Gastrocnemius medialis (tissue), 4 donors: ENCODE measurements at regions not wholly inside any gene's neighbourhood (a gene's known extent, or its start where the extent isn't known, plus 50 kb on each side); places are given as distances from the start of the nearest gene placed in this dataset.

Experiments used
- ATAC-seq, 2 donors: fragments of 150-250 bp; one replicate each; pipeline ENCODE4 v1.9.1; 2016
- DNase-seq, 2 donors: peaks; one replicate each; pipeline ENCODE4 v3.0.0-alpha.2; 2019
- H3K27ac ChIP-seq, 4 donors: fragments of 200-600 bp; sonication (generic); 1 replicate in 1 of 4; 2 replicates in 3 of 4; pipeline ENCODE4 v1.5.1; 2016 to 2018; ENCODE audit warnings: mild to moderate bottlenecking in 2 of 4, moderate library complexity in 1 of 4
- H3K27me3 ChIP-seq, 3 donors: fragments of 200-600 bp; sonication (generic) in 2 of 3; 1 replicate in 1 of 3; 2 replicates in 2 of 3; pipeline versions ENCODE4 v1.5.1 to v1.6.0; 2016 to 2019; ENCODE audit warnings: mild to moderate bottlenecking in 1 of 3, moderate library complexity in 1 of 3
- H3K36me3 ChIP-seq, 2 donors: fragments of 200-600 bp; sonication (generic) in 1 of 2; one replicate each; pipeline ENCODE4 v1.5.1; 2017 to 2018
- H3K4me1 ChIP-seq, 2 donors: fragments of 200-600 bp; sonication (generic) in 1 of 2; one replicate each; pipeline ENCODE4 v1.5.1; 2016 to 2017; ENCODE audit warnings: mild to moderate bottlenecking in 2 of 2
- H3K4me3 ChIP-seq, 4 donors: fragments of 200-600 bp; sonication (generic) in 3 of 4; 1 replicate in 1 of 4; 2 replicates in 3 of 4; pipeline ENCODE4 v1.5.1; 2016 to 2019; ENCODE audit warnings: mild to moderate bottlenecking in 2 of 4
- H3K9me3 ChIP-seq, 3 donors: fragments of 200-600 bp; sonication (generic) in 2 of 3; 1 replicate in 1 of 3; 2 replicates in 2 of 3; pipeline ENCODE4 v1.5.1; 2016 to 2019
- POLR2A ChIP-seq, 2 donors: fragments of 450-650 bp; IDR thresholded peaks; one replicate each; pipeline ENCODE4 v1.6.1; 2017; ENCODE audit warnings: antibody characterized with exemption in 2 of 2, mild to moderate bottlenecking in 2 of 2, moderate library complexity in 2 of 2
- in situ Hi-C, 4 donors: fragments of 200-750 bp; cut with MboI; loops; one replicate each; pipeline versions ENCODE4 v1.15.0 to v1.8.0; 2017; ENCODE audit warnings: low sequenced_read_pairs in 4 of 4
- intact Hi-C: fragments of 100-400 bp; cut with DNase I; formaldehyde crosslinking; loops from one replicate; pipeline ENCODE4 v1.15.1; 2023; ENCODE audit warnings: low total_unique reads
- TF ChIP-seq, protein P1 (sequence below), 5 experiments: fragments of 450-650 bp in 3 of 5; fragments of 200-600 bp in 2 of 5; sonication (generic) in 2 of 5; IDR thresholded peaks in 4 of 5; conservative IDR thresholded peaks in 1 of 5; 1 replicate in 4 of 5; 2 replicates in 1 of 5; pipeline ENCODE4 v1.5.1; 2016 to 2019; ENCODE audit warnings: antibody characterized with exemption in 5 of 5, mild to moderate bottlenecking in 3 of 5, moderate library complexity in 3 of 5

DNA sequence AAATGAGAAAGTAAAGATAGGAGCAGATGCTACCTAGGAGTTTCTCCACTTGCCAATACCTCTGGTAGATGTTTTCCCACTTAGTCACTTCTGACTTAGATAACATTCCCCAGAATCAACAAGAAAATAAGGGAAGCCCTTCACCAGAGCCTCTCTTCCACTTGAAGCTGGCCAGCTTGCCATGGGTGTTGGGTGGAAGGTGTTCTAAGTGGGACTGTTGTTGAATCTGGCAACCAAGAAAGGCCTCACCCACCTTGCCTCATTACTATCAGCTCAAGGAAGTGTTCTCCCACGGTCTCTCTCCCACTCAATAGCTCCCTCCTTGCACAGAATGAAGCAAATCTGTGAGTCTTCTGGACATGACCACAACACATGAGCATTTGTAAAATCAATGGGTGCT is 100.4 kb upstream of the REG3A start:
- in situ Hi-C loops (no loop called here), intact Hi-C loops (no loop called here)
- Histone ChIP-seq H3K36me3 (no peaks in the 10 kb centered on the region), H3K4me3 (no peak overlapping the region), H3K9me3 (peaks cover 0 to 4% (median 0%) of the 10 kb centered on the region in 3 donors), H3K27ac (no peak overlapping the region), H3K4me1 (no peaks in the 10 kb centered on the region), H3K27me3 (no peaks in the 10 kb centered on the region)
- ATAC-seq (no peak), DNase-seq (no peak)
- TF ChIP-seq, protein P1, sequence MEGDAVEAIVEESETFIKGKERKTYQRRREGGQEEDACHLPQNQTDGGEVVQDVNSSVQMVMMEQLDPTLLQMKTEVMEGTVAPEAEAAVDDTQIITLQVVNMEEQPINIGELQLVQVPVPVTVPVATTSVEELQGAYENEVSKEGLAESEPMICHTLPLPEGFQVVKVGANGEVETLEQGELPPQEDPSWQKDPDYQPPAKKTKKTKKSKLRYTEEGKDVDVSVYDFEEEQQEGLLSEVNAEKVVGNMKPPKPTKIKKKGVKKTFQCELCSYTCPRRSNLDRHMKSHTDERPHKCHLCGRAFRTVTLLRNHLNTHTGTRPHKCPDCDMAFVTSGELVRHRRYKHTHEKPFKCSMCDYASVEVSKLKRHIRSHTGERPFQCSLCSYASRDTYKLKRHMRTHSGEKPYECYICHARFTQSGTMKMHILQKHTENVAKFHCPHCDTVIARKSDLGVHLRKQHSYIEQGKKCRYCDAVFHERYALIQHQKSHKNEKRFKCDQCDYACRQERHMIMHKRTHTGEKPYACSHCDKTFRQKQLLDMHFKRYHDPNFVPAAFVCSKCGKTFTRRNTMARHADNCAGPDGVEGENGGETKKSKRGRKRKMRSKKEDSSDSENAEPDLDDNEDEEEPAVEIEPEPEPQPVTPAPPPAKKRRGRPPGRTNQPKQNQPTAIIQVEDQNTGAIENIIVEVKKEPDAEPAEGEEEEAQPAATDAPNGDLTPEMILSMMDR (IDR thresholded peaks at IDR 0.05 in 4 of 5, conservative IDR thresholded peaks at IDR 0.05 in 1 of 5): no peak
- no peak for TF ChIP-seq POLR2A (IDR thresholded peaks at IDR 0.05)

DNA sequence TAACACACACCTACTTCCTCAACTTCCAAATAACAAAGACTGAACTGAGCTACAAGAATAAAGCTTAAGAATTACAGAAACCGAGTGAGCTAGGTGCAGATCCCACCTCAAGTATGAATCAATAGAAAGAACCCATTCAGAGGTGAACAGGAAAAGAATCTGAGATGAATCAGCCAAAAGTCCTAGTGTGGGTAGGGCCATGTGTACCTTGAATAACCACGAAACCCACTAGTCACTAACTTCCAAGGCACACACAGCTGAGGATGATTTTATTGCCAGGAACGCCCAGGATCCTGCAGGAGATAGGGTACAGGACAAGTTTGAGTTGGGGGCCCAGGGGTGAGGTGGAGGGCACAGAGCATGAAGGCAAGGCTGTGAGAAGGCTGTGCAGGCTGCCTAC is 99.7 kb upstream of the REG3A start:
- Histone ChIP-seq H3K4me1 (no peaks in the 10 kb centered on the region), H3K9me3 (peaks cover 0 to 4% (median 0%) of the 10 kb centered on the region in 3 donors), H3K36me3 (no peaks in the 10 kb centered on the region), H3K4me3 (no peak overlapping the region), H3K27ac (no peak overlapping the region), H3K27me3 (no peaks in the 10 kb centered on the region)
- TF ChIP-seq, protein P1 (IDR thresholded peaks at IDR 0.05 in 4 of 5, conservative IDR thresholded peaks at IDR 0.05 in 1 of 5): no peak
- TF ChIP-seq POLR2A (IDR thresholded peaks at IDR 0.05): no peak
- no peak for ATAC-seq
- no peak for DNase-seq
- in situ Hi-C loops: no loop called here
- intact Hi-C loops: no loop called here

DNA sequence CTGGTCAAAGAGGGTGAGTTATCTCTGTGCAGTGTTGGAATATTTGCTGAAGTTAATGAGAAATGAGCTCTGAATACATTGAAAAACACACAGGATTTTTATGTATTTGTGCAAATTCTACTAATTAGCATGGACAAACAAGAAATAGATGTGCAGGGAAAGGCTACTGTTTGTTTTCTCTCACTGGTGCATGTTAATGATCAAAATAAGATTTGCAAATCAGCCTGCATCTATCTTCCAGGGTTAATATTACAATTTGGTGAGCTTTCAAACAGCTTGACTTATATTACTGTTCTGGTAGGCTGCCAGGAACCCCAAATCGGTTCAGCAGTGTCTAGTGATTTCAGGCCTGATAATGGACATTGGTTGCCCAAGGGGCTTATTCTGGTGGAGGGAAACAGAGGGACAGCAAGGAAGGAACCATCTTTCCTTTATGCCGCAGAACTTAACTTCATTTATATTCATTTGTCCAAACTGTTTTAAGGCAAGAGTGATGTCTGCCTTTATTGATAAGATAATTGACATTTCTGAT is 93.8 kb upstream of the REG3A start:
- no peak for ATAC-seq
- Histone ChIP-seq H3K27ac (no peak overlapping the region), H3K4me3 (no peak overlapping the region), H3K27me3 (no peaks in the 10 kb centered on the region), H3K4me1 (no peaks in the 10 kb centered on the region), H3K36me3 (no peaks in the 10 kb centered on the region), H3K9me3 (no peaks in the 10 kb centered on the region)
- in situ Hi-C loops: no loop called here
- no peak for TF ChIP-seq POLR2A (IDR thresholded peaks at IDR 0.05)
- TF ChIP-seq, protein P1 (IDR thresholded peaks at IDR 0.05 in 4 of 5, conservative IDR thresholded peaks at IDR 0.05 in 1 of 5): no peak
- intact Hi-C loops: no loop called here
- DNase-seq: no peak

DNA sequence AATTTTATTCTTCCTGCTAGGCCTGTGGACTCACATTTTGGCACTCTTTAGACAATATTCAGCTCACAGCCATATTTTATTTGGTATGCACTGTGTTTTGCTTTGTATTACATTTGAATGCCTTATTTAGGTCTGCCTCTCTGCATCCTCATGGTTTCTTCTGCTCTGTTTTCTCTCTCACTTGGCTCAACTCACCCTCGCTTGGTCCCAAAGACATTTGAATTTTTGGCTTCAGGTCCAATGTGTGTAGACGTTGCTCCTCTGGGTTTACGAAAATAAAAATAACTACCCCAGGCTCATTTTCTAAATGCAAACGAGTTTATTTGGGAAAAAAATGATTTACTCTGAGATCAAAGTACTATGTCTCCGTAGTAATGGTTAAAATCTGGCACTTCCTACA is 91.1 kb upstream of the REG3A start:
- Histone ChIP-seq H3K4me1 (no peaks in the 10 kb centered on the region), H3K4me3 (no peak overlapping the region), H3K27ac (no peak overlapping the region), H3K36me3 (no peaks in the 10 kb centered on the region), H3K27me3 (no peaks in the 10 kb centered on the region), H3K9me3 (no peaks in the 10 kb centered on the region)
- DNase-seq: no peak
- intact Hi-C loops (no loop called here), in situ Hi-C loops (no loop called here)
- TF ChIP-seq, protein P1 (IDR thresholded peaks at IDR 0.05 in 4 of 5, conservative IDR thresholded peaks at IDR 0.05 in 1 of 5): no peak
- no peak for TF ChIP-seq POLR2A (IDR thresholded peaks at IDR 0.05)
- ATAC-seq: no peak

DNA sequence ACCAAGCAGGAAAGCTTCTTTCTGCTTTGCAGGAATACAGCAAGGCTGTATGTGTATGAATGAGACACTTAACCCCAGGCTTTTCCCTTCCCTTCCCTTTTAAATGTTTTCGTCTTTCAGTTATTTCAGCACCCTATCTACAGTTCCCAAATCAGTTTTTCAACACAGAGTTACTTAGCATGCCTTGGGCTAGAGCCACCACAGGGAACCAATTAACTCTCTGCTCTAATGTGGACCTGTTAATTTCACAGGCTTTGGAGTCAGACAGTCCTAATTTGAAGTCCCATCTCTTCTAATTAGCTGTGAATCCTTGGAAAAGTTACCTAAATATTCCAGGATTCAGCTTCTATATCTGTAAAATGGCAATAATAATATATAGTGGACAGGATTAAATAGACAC is 89.2 kb upstream of the REG3A start:
- Histone ChIP-seq H3K27me3 (no peaks in the 10 kb centered on the region), H3K4me1 (no peaks in the 10 kb centered on the region), H3K9me3 (no peaks in the 10 kb centered on the region), H3K27ac (no peak overlapping the region), H3K36me3 (no peaks in the 10 kb centered on the region), H3K4me3 (no peak overlapping the region)
- no peak for ATAC-seq
- in situ Hi-C loops (no loop called here), intact Hi-C loops (no loop called here)
- no peak for DNase-seq
- TF ChIP-seq, protein P1 (IDR thresholded peaks at IDR 0.05 in 4 of 5, conservative IDR thresholded peaks at IDR 0.05 in 1 of 5): no peak
- TF ChIP-seq POLR2A (IDR thresholded peaks at IDR 0.05): no peak
